GM23338 (cell line): ENCODE measurements at regions not wholly inside any gene's neighbourhood (a gene's known extent, or its start where the extent isn't known, plus 50 kb on each side); places are given as distances from the start of the nearest gene placed in this dataset.

Source experiments
- ATAC-seq: fragments of 200-7000 bp; cut with Tn5 transposase; 3 replicates; pipeline ENCODE4 v1.9.1; 2020
- DNase-seq: peaks from one replicate; pipeline ENCODE4 v3.0.0-alpha.2; 2015; ENCODE audit warnings: low spot score
- H2AFZ ChIP-seq: fragments of 200-600 bp; sonication (generic); 2 replicates; pipeline ENCODE4 v1.8.0; 2016; ENCODE audit warnings: antibody characterized with exemption, mild to moderate bottlenecking, moderate library complexity
- H3F3A ChIP-seq: fragments of 200-600 bp; sonication (generic); replicated peaks from 2 replicates; pipeline ENCODE4 v1.8.0; 2017; ENCODE audit warnings: antibody characterized with exemption, mixed run types, low read depth
- H3K27ac ChIP-seq: fragments of 200-600 bp; sonication (generic); 2 replicates; pipeline ENCODE4 v1.6.1; 2016; ENCODE audit warnings: low read depth
- H3K27me3 ChIP-seq: fragments of 200-600 bp; sonication (generic); 2 replicates; pipeline ENCODE4 v1.8.0; 2016; ENCODE audit warnings: mild to moderate bottlenecking, mixed run types, moderate library complexity; ENCODE audit not compliant: insufficient read depth
- H3K36me3 ChIP-seq: fragments of 200-600 bp; sonication (generic); 2 replicates; pipeline ENCODE4 v1.8.0; 2016; ENCODE audit warnings: mild to moderate bottlenecking; ENCODE audit not compliant: insufficient read depth
- H3K4me1 ChIP-seq: fragments of 200-600 bp; sonication (generic); 2 replicates; pipeline ENCODE4 v1.8.0; 2016; ENCODE audit warnings: mild to moderate bottlenecking, moderate library complexity; ENCODE audit not compliant: insufficient read depth
- H3K4me2 ChIP-seq: fragments of 200-600 bp; sonication (generic); 2 replicates; pipeline ENCODE4 v1.7.1; 2017; ENCODE audit warnings: mixed run types
- H3K4me3 ChIP-seq: fragments of 200-600 bp; sonication (generic); 2 replicates; pipeline ENCODE4 v1.6.1; 2016; ENCODE audit warnings: mixed run types
- H3K79me2 ChIP-seq: fragments of 200-600 bp; sonication (generic); replicated peaks from 2 replicates; pipeline ENCODE4 v1.8.0; 2017; ENCODE audit warnings: mild to moderate bottlenecking; ENCODE audit not compliant: insufficient read depth
- H3K9me2 ChIP-seq: fragments of 200-600 bp; sonication (generic); 2 replicates; pipeline ENCODE4 v1.8.0; 2017; ENCODE audit not compliant: insufficient read depth
- H4K20me1 ChIP-seq: fragments of 200-600 bp; sonication (generic); replicated peaks from 2 replicates; pipeline ENCODE4 v1.8.0; 2017; ENCODE audit warnings: mild to moderate bottlenecking; ENCODE audit not compliant: insufficient read depth
- H3K27ac Mint-ChIP-seq: 2 replicates; pipeline ENCODE4 v1.8.0; 2020; ENCODE audit warnings: inconsistent platforms, mild to moderate bottlenecking, moderate library complexity, mixed read lengths
- H3K27me3 Mint-ChIP-seq: 3 replicates; pipeline ENCODE4 v1.8.0; 2022; ENCODE audit warnings: low read depth, mild to moderate bottlenecking, moderate library complexity, mixed read lengths, inconsistent platforms; ENCODE audit not compliant: insufficient read depth, poor library complexity
- H3K36me3 Mint-ChIP-seq: 3 replicates; pipeline ENCODE4 v1.8.0; 2021; ENCODE audit warnings: low read depth, mild to moderate bottlenecking, inconsistent platforms, moderate library complexity, mixed read lengths
- H3K4me1 Mint-ChIP-seq: 3 replicates; pipeline ENCODE4 v1.8.0; 2020; ENCODE audit warnings: mild to moderate bottlenecking, inconsistent platforms, mixed read lengths
- H3K4me3 Mint-ChIP-seq: 3 replicates; pipeline ENCODE4 v1.8.0; 2021; ENCODE audit warnings: moderate library complexity, mild to moderate bottlenecking, inconsistent platforms, mixed read lengths
- H3K9me3 Mint-ChIP-seq: 3 replicates; pipeline ENCODE4 v1.8.0; 2020; ENCODE audit warnings: moderate library complexity, mild to moderate bottlenecking, inconsistent platforms, mixed read lengths
- CREB1 ChIP-seq: fragments of 250-450 bp; sonication (Bioruptor Pico); IDR thresholded peaks from 2 replicates; pipeline ENCODE4 v1.5.0; 2020; ENCODE audit warnings: low read depth, mild to moderate bottlenecking, moderate library complexity
- EZH2 ChIP-seq: fragments of 200-600 bp; sonication (generic); IDR thresholded peaks from one replicate; pipeline ENCODE4 v1.8.0; 2017; ENCODE audit warnings: antibody characterized with exemption, mild to moderate bottlenecking, low read depth; ENCODE audit not compliant: unreplicated experiment
- JUNB ChIP-seq: IDR thresholded peaks from one replicate; pipeline ENCODE4 v1.6.1; 2016; ENCODE audit warnings: antibody characterized with exemption; ENCODE audit not compliant: unreplicated experiment
- POLR2AphosphoS5 ChIP-seq: IDR thresholded peaks from 2 replicates; pipeline ENCODE4 v1.6.1; 2016; ENCODE audit warnings: antibody characterized with exemption, low read depth
- STAT1 ChIP-seq: IDR thresholded peaks from one replicate; pipeline ENCODE4 v1.6.1; 2016; ENCODE audit warnings: antibody characterized with exemption; ENCODE audit not compliant: unreplicated experiment
- ZNF114 ChIP-seq: fragments of 250-450 bp; sonication (Bioruptor Pico); IDR thresholded peaks from 2 replicates; pipeline ENCODE4 v1.5.0; 2020; ENCODE audit warnings: mild to moderate bottlenecking, moderate library complexity
- ZNF331 ChIP-seq: fragments of 250-450 bp; sonication (Bioruptor Pico); IDR thresholded peaks from 2 replicates; pipeline ENCODE4 v1.5.0; 2020; ENCODE audit warnings: low read depth, mild to moderate bottlenecking, moderate library complexity
- TF ChIP-seq, protein P1 (sequence below): IDR thresholded peaks from one replicate; pipeline ENCODE4 v1.6.1; 2018; ENCODE audit warnings: antibody characterized with exemption; ENCODE audit not compliant: unreplicated experiment
- TF ChIP-seq, protein P2 (sequence below), 2 experiments: fragments of 200-600 bp in 1 of 2; sonication (generic) in 1 of 2; conservative IDR thresholded peaks; 2 replicates each; pipeline versions ENCODE4 v1.5.1 to v1.6.1; 2016 to 2017; ENCODE audit warnings: antibody characterized with exemption in 2 of 2, low read depth in 2 of 2, mild to moderate bottlenecking in 2 of 2, moderate library complexity in 1 of 2

DNA sequence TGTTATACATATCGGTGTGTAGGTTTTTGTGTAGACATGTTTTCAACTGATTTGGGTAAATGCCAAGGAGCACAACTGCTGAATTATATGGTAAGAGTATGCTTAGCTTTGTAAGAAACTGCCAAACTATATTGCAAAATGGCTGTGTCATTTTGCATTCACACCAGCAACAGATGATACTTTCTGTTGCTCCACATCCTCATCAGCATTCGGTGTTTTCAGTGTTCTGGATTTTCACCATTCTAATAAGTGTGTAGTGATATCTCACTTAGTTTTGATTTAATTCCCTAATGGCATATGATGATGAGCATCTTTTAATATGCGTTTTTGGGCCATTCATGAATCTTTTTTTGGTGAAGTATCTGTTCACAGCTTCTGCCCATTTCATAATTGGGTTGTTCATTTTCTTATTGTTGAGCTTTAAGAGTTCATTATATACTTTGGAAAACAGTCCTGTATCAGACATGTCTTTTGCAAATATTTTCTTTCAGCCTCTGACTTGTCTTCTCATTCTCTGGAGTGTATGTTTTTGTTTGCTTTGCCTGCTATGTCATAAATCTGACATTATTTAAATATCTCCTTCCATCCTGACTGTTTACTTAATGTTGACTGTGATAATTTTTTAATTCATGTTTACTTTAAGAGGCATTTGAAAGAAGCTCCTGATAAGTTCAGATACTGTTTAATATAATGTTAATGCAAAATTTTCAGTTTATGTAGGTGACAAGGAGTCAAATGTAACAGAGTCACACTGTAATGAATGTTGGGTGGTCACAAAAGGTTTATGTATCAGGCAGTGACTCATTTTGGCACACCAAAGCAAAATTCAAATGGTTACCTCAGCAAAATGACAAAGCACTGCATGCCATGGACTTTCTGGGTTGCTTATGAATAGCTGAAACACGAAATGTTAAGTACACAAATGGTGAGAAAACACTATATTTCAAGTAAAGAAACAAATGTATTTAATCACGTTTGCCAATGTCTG lies 181.1 kb upstream of the DAB2 start:
- Mint-ChIP-seq H3K4me3 (no peak overlapping the region), H3K36me3 (no peaks in the 10 kb centered on the region), H3K27ac (no peak overlapping the region), H3K9me3 (peaks cover 3% of the 10 kb centered on the region; the same call in 1 of the 3 replicates), H3K27me3 (peaks cover 2% of the 10 kb centered on the region), H3K4me1 (no peaks in the 10 kb centered on the region)
- Histone ChIP-seq H4K20me1 (no peaks in the 10 kb centered on the region), H3K27me3 (no peaks in the 10 kb centered on the region), H3K36me3 (no peaks in the 10 kb centered on the region), H2AFZ (0 out of 2 replicates have a peak overlapping the region, but pooled peaks have one; percentile 40), H3F3A (no peaks in the 10 kb centered on the region), H3K4me1 (no peaks in the 10 kb centered on the region), H3K9me2 (no peaks in the 10 kb centered on the region), H3K79me2 (no peaks in the 10 kb centered on the region), H3K4me2 (no peak overlapping the region), H3K27ac (no peak overlapping the region), H3K4me3 (no peak overlapping the region)
- DNase-seq: no peak
- TF ChIP-seq ZNF114 (CRISPR knock-in tag): no peak
- TF ChIP-seq, protein P1, sequence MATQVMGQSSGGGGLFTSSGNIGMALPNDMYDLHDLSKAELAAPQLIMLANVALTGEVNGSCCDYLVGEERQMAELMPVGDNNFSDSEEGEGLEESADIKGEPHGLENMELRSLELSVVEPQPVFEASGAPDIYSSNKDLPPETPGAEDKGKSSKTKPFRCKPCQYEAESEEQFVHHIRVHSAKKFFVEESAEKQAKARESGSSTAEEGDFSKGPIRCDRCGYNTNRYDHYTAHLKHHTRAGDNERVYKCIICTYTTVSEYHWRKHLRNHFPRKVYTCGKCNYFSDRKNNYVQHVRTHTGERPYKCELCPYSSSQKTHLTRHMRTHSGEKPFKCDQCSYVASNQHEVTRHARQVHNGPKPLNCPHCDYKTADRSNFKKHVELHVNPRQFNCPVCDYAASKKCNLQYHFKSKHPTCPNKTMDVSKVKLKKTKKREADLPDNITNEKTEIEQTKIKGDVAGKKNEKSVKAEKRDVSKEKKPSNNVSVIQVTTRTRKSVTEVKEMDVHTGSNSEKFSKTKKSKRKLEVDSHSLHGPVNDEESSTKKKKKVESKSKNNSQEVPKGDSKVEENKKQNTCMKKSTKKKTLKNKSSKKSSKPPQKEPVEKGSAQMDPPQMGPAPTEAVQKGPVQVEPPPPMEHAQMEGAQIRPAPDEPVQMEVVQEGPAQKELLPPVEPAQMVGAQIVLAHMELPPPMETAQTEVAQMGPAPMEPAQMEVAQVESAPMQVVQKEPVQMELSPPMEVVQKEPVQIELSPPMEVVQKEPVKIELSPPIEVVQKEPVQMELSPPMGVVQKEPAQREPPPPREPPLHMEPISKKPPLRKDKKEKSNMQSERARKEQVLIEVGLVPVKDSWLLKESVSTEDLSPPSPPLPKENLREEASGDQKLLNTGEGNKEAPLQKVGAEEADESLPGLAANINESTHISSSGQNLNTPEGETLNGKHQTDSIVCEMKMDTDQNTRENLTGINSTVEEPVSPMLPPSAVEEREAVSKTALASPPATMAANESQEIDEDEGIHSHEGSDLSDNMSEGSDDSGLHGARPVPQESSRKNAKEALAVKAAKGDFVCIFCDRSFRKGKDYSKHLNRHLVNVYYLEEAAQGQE: no peak
- no peak for ATAC-seq

DNA sequence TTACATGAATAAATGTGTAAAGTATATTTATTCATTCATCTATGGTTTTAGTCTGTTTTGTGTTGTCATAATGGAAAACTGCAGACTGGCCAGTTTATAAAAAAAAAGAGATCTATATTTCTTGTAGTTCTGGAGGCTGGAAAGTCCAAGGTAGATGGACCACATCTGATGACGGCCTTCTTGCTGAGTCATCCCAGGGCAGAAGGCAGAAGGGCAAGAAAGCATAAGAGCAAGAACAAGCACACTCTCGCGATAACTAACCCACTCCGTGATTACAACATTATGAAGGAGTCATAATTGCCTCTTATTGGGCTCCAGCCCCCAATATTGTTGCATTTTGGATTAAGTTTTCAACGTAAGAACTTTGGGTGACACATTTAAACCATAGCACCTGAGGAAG lies 180.4 kb upstream of the DAB2 start:
- Histone ChIP-seq H3K27me3 (no peaks in the 10 kb centered on the region), H3K4me2 (no peak overlapping the region), H2AFZ (peak overlapping the region; percentile 40; the same call in 1 of the 2 replicates), H3K4me1 (no peaks in the 10 kb centered on the region), H3K79me2 (no peaks in the 10 kb centered on the region), H3F3A (no peaks in the 10 kb centered on the region), H3K36me3 (no peaks in the 10 kb centered on the region), H3K27ac (no peak overlapping the region), H3K9me2 (no peaks in the 10 kb centered on the region), H3K4me3 (no peak overlapping the region), H4K20me1 (no peaks in the 10 kb centered on the region)
- ATAC-seq: no peak
- no peaks in the 10 kb centered on the region for H3K4me1 Mint-ChIP-seq
- H3K27me3 Mint-ChIP-seq: peaks cover 1% of the 10 kb centered on the region
- no peak for DNase-seq
- no peaks in the 10 kb centered on the region for H3K36me3 Mint-ChIP-seq
- no peak overlapping the region for H3K4me3 Mint-ChIP-seq
- 0 out of 2 replicates have a peak overlapping the region, but pooled peaks have one; percentile 49 for H3K27ac Mint-ChIP-seq
- peaks cover 3% of the 10 kb centered on the region; the same call in 1 of the 3 replicates for H3K9me3 Mint-ChIP-seq
- TF ChIP-seq ZNF114 (CRISPR knock-in tag) (no peak), STAT1 (no peak), JUNB (no peak), ZNF331 (CRISPR knock-in tag) (no peak), CREB1 (CRISPR knock-in tag) (no peak), EZH2 (no peak), POLR2AphosphoS5 (no peak)
- TF ChIP-seq, protein P2, sequence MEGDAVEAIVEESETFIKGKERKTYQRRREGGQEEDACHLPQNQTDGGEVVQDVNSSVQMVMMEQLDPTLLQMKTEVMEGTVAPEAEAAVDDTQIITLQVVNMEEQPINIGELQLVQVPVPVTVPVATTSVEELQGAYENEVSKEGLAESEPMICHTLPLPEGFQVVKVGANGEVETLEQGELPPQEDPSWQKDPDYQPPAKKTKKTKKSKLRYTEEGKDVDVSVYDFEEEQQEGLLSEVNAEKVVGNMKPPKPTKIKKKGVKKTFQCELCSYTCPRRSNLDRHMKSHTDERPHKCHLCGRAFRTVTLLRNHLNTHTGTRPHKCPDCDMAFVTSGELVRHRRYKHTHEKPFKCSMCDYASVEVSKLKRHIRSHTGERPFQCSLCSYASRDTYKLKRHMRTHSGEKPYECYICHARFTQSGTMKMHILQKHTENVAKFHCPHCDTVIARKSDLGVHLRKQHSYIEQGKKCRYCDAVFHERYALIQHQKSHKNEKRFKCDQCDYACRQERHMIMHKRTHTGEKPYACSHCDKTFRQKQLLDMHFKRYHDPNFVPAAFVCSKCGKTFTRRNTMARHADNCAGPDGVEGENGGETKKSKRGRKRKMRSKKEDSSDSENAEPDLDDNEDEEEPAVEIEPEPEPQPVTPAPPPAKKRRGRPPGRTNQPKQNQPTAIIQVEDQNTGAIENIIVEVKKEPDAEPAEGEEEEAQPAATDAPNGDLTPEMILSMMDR (conservative IDR thresholded peaks at IDR 0.05; ENCODE audit: low read depth in 2 of 2): no peak
